ENCODE measurements at regions not wholly inside any gene's neighbourhood (a gene's known extent, or its start where the extent isn't known, plus 50 kb on each side); places are given as distances from the start of the nearest gene placed in this dataset.

- peak; percentile 3 for DNase-seq (ENCODE audit: low read depth)
- TF ChIP-seq CTCF (IDR thresholded peaks at IDR 0.05; ENCODE audit: low read depth, low read length) = no peak
- TF ChIP-seq MAX (IDR thresholded peaks at IDR 0.05; ENCODE audit: low read depth, low read length) = no peak
- TF ChIP-seq MYC (IDR thresholded peaks at IDR 0.05; ENCODE audit: low read depth, low read length) = no peak
- no peak for TF ChIP-seq POLR2A (IDR thresholded peaks at IDR 0.05; ENCODE audit: extremely low read depth, insufficient read length)
- no peak overlapping the region for H3K4me3 ChIP-seq (ENCODE audit: low read depth, low read length)
Measured at GRCh38 chr13:70959035-70959775, 851.0 kb upstream of the KLHL1 start.

GRCh38 chr13:70955887-70956286 lies 847.6 kb upstream of the KLHL1 start:
- H3K4me3 ChIP-seq (ENCODE audit: low read depth, low read length) = no peak overlapping the region
- DNase-seq (ENCODE audit: low read depth) = no peak
- TF ChIP-seq POLR2A (IDR thresholded peaks at IDR 0.05; ENCODE audit: extremely low read depth, insufficient read length) (no peak), MYC (IDR thresholded peaks at IDR 0.05; ENCODE audit: low read depth, low read length) (no peak), MAX (IDR thresholded peaks at IDR 0.05; ENCODE audit: low read depth, low read length) (no peak), CTCF (IDR thresholded peaks at IDR 0.05; ENCODE audit: low read depth, low read length) (no peak)

GRCh38 chr13:70950664-70951063 lies 842.4 kb upstream of the KLHL1 start:
- no peak overlapping the region for H3K4me3 ChIP-seq (ENCODE audit: low read depth, low read length)
- no peak for DNase-seq (ENCODE audit: low read depth)
- TF ChIP-seq MAX (IDR thresholded peaks at IDR 0.05; ENCODE audit: low read depth, low read length) = no peak
- no peak for TF ChIP-seq POLR2A (IDR thresholded peaks at IDR 0.05; ENCODE audit: extremely low read depth, insufficient read length)
- no peak for TF ChIP-seq CTCF (IDR thresholded peaks at IDR 0.05; ENCODE audit: low read depth, low read length)
- no peak for TF ChIP-seq MYC (IDR thresholded peaks at IDR 0.05; ENCODE audit: low read depth, low read length)

GRCh38 chr13:70945506-70945905 lies 837.3 kb upstream of the KLHL1 start:
- DNase-seq (ENCODE audit: low read depth) = no peak
- TF ChIP-seq CTCF (IDR thresholded peaks at IDR 0.05; ENCODE audit: low read depth, low read length) = no peak
- TF ChIP-seq POLR2A (IDR thresholded peaks at IDR 0.05; ENCODE audit: extremely low read depth, insufficient read length) = no peak
- TF ChIP-seq MAX (IDR thresholded peaks at IDR 0.05; ENCODE audit: low read depth, low read length) = no peak
- no peak for TF ChIP-seq MYC (IDR thresholded peaks at IDR 0.05; ENCODE audit: low read depth, low read length)

GRCh38 chr13:70941454-70941853 lies 833.2 kb upstream of the KLHL1 start:
- no peak overlapping the region for H3K4me3 ChIP-seq (ENCODE audit: low read depth, low read length)
- DNase-seq (ENCODE audit: low read depth) = no peak
- no peak for TF ChIP-seq POLR2A (IDR thresholded peaks at IDR 0.05; ENCODE audit: extremely low read depth, insufficient read length)
- TF ChIP-seq MAX (IDR thresholded peaks at IDR 0.05; ENCODE audit: low read depth, low read length) = no peak
- TF ChIP-seq CTCF (IDR thresholded peaks at IDR 0.05; ENCODE audit: low read depth, low read length) = no peak
- TF ChIP-seq MYC (IDR thresholded peaks at IDR 0.05; ENCODE audit: low read depth, low read length) = no peak

More at GRCh38 chr13:70945506-70945905, 837.3 kb upstream of the KLHL1 start:
- H3K4me3 ChIP-seq (ENCODE audit: low read depth, low read length) = no peak overlapping the region

Data from NB4 (cell line).